ENCODE measurements at regions not wholly inside any gene's neighbourhood (a gene's known extent, or its start where the extent isn't known, plus 50 kb on each side); places are given as distances from the start of the nearest gene placed in this dataset.

DNA sequence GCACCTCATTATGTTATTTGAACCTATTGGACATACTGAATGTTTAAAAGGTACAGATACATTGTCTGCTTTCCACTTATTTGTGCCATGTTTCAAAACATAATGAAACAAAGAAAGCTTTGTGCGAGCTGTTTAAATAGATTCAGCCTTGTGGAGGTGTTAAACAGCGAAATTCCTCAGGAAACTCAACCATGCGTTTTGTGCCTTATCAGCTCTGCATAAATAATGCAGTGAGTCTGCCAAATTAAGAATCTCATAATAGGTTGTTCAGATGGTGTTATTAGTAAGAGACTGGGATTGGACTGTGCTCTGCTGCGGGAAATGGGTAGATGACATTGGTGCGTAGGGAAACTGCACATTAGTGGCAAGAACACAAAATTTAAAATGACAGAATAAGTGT, 163.7 kb upstream of the CLEC14A start:
- TF ChIP-seq POLR2A (IDR thresholded peaks at IDR 0.05; ENCODE audit: control extremely low read depth in 1 of 2, low read depth in 2 of 2, low read length in 2 of 2) (no peak), GTF2F1 (IDR thresholded peaks at IDR 0.05; ENCODE audit: borderline replicate concordance, low read depth, low read length) (no peak), CTCF (IDR thresholded peaks at IDR 0.05; ENCODE audit: control extremely low read depth in 1 of 3, insufficient read depth in 1 of 3, low read depth in 1 of 3, low read length in 3 of 3) (no peak), HDAC2 (IDR thresholded peaks at IDR 0.05; ENCODE audit: borderline replicate concordance in 1 of 2, low read depth in 2 of 2, low read length in 2 of 2) (no peak), EP300 (IDR thresholded peaks at IDR 0.05; ENCODE audit: borderline replicate concordance in 1 of 2, low read depth in 2 of 2, low read length in 2 of 2) (no peak), CBX8 (IDR thresholded peaks at IDR 0.05; ENCODE audit: borderline replicate concordance, low read depth, low read length) (no peak), PHF8 (conservative IDR thresholded peaks at IDR 0.05; ENCODE audit: low read depth, low read length) (no peak), RAD21 (IDR thresholded peaks at IDR 0.05 in 1 of 2, conservative IDR thresholded peaks at IDR 0.05 in 1 of 2; ENCODE audit: low read depth in 2 of 2, low read length in 2 of 2) (no peak), EZH2 (IDR thresholded peaks at IDR 0.05; ENCODE audit: low read depth, low read length, severe bottlenecking) (no peak), USF2 (IDR thresholded peaks at IDR 0.05; ENCODE audit: low read length) (no peak)
- TF ChIP-seq, protein P1, sequence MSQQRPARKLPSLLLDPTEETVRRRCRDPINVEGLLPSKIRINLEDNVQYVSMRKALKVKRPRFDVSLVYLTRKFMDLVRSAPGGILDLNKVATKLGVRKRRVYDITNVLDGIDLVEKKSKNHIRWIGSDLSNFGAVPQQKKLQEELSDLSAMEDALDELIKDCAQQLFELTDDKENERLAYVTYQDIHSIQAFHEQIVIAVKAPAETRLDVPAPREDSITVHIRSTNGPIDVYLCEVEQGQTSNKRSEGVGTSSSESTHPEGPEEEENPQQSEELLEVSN (IDR thresholded peaks at IDR 0.05): no peak

All from H1 (cell line).